SU-DHL-6 (cell line): ENCODE measurements at regions not wholly inside any gene's neighbourhood (a gene's known extent, or its start where the extent isn't known, plus 50 kb on each side); places are given as distances from the start of the nearest gene placed in this dataset.
"Not testable (repeated sequence)": the region's sequence is repeated elsewhere in the genome, so short reads cannot be mapped to it uniquely, and the experiment has no call there.

Experiments
- H2AFZ ChIP-seq: fragments of 200-600 bp; sonication (generic); 2 replicates; pipeline ENCODE4 v1.6.1; 2014; ENCODE audit warnings: low read depth, mild to moderate bottlenecking, moderate library complexity, mixed read lengths, antibody characterized with exemption, low read length; ENCODE audit not compliant: severe bottlenecking
- H3F3A ChIP-seq: fragments of 200-600 bp; shearing (Covaris generic); 2 replicates; pipeline ENCODE4 v1.6.0; 2016; ENCODE audit warnings: antibody characterized with exemption, mild to moderate bottlenecking; ENCODE audit not compliant: insufficient read depth
- H3K27ac ChIP-seq: fragments of 200-600 bp; sonication (generic); 2 replicates; pipeline ENCODE4 v1.5.1; 2016; ENCODE audit warnings: low read depth, mild to moderate bottlenecking, low read length, moderate library complexity, mixed read lengths
- H3K27me3 ChIP-seq: fragments of 200-600 bp; sonication (generic), shearing (Covaris generic); 2 replicates; pipeline ENCODE4 v1.6.0; 2014; ENCODE audit warnings: mild to moderate bottlenecking, low read length
- H3K36me3 ChIP-seq: fragments of 200-600 bp; sonication (generic); 2 replicates; pipeline ENCODE4 v1.6.1; 2014; ENCODE audit warnings: mild to moderate bottlenecking, low read length, mixed read lengths
- H3K4me2 ChIP-seq: fragments of 300-600, 200-600 bp; shearing (Covaris generic), sonication (generic); 2 replicates; pipeline ENCODE4 v1.6.0; 2014; ENCODE audit warnings: low read length, low read depth, mild to moderate bottlenecking; ENCODE audit not compliant: poor library complexity, severe bottlenecking
- H3K4me3 ChIP-seq: fragments of 200-600 bp; sonication (generic); 2 replicates; pipeline ENCODE4 v1.5.1; 2014; ENCODE audit warnings: antibody characterized with exemption, low read length, mild to moderate bottlenecking, mixed read lengths; ENCODE audit not compliant: insufficient read depth, poor library complexity, severe bottlenecking
- H3K79me2 ChIP-seq: fragments of 200-600 bp; sonication (generic); 2 replicates; pipeline ENCODE4 v1.6.1; 2014; ENCODE audit warnings: mild to moderate bottlenecking, low read length, moderate library complexity; ENCODE audit not compliant: insufficient read depth
- H3K9ac ChIP-seq: fragments of 200-600 bp; sonication (generic); 2 replicates; pipeline ENCODE4 v1.7.0; 2014; ENCODE audit warnings: mild to moderate bottlenecking, low read length
- H3K9me2 ChIP-seq: fragments of 200-600 bp; sonication (generic); replicated peaks from 2 replicates; pipeline ENCODE4 v1.6.1; 2014; ENCODE audit warnings: low read length; ENCODE audit not compliant: insufficient read depth
- H3K9me3 ChIP-seq: fragments of 200-600 bp; sonication (generic); 2 replicates; pipeline ENCODE4 v1.6.1; 2014; ENCODE audit warnings: low read length, mixed read lengths; ENCODE audit not compliant: insufficient read depth
- H4K20me1 ChIP-seq: fragments of 200-600 bp; sonication (generic); 2 replicates; pipeline ENCODE4 v1.6.1; 2014; ENCODE audit warnings: low read depth, mild to moderate bottlenecking, antibody characterized with exemption, low read length, moderate library complexity, mixed read lengths
- EZH2phosphoT487 ChIP-seq: fragments of 200-600 bp; sonication (generic), shearing (Covaris generic); conservative IDR thresholded peaks from 2 replicates; pipeline ENCODE4 v1.6.1; 2018; ENCODE audit warnings: mild to moderate bottlenecking, antibody characterized with exemption, low read length, moderate library complexity, mixed read lengths
- TF ChIP-seq, protein P1 (sequence below): fragments of 200-600 bp; sonication (generic); IDR thresholded peaks from one replicate; pipeline ENCODE4 v1.5.1; 2017; ENCODE audit warnings: antibody characterized with exemption, mild to moderate bottlenecking, low read length, moderate library complexity; ENCODE audit not compliant: insufficient read depth, poor library complexity, severe bottlenecking

DNA sequence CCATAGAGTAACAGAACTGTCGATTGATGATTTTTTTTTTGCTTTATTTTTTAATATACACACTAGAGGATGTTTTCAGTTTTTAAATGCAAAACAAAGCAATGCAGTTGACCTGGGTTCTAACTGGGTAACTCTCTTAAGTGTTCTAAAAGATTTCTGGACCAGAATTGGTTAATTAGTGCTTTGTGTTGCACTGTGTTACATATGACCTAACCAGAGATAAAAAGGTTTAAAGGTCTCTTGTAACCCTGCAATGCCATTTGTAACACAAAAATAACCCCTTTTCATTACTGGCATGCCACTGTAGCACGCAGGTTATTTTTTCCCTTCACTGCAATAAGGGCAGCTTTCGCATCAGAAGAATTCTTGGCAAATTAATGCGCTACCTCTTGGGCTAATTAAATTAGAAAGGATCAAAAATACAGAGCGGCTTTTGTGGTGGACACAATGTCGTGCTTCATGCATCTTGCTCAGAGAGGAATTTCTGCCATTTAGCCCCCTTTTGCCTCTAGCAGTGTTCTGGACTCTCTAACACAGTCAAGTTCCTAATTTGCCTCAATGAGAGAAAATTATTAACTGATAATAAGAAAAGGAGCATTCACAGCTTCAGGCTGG, 250.8 kb upstream of the ZEB2 start:
- TF ChIP-seq, protein P1, sequence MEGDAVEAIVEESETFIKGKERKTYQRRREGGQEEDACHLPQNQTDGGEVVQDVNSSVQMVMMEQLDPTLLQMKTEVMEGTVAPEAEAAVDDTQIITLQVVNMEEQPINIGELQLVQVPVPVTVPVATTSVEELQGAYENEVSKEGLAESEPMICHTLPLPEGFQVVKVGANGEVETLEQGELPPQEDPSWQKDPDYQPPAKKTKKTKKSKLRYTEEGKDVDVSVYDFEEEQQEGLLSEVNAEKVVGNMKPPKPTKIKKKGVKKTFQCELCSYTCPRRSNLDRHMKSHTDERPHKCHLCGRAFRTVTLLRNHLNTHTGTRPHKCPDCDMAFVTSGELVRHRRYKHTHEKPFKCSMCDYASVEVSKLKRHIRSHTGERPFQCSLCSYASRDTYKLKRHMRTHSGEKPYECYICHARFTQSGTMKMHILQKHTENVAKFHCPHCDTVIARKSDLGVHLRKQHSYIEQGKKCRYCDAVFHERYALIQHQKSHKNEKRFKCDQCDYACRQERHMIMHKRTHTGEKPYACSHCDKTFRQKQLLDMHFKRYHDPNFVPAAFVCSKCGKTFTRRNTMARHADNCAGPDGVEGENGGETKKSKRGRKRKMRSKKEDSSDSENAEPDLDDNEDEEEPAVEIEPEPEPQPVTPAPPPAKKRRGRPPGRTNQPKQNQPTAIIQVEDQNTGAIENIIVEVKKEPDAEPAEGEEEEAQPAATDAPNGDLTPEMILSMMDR = no peak
- no peak for TF ChIP-seq EZH2phosphoT487
- Histone ChIP-seq H3F3A (no peaks in the 10 kb centered on the region), H3K4me3 (no peak overlapping the region), H3K9me2 (no peaks in the 10 kb centered on the region), H3K9ac (no peak overlapping the region), H3K27ac (no peak overlapping the region), H3K9me3 (no peaks in the 10 kb centered on the region), H3K36me3 (no peaks in the 10 kb centered on the region), H3K27me3 (no peaks in the 10 kb centered on the region), H4K20me1 (no peaks in the 10 kb centered on the region), H3K4me2 (no peak overlapping the region), H2AFZ (no peak overlapping the region), H3K79me2 (no peaks in the 10 kb centered on the region)

DNA sequence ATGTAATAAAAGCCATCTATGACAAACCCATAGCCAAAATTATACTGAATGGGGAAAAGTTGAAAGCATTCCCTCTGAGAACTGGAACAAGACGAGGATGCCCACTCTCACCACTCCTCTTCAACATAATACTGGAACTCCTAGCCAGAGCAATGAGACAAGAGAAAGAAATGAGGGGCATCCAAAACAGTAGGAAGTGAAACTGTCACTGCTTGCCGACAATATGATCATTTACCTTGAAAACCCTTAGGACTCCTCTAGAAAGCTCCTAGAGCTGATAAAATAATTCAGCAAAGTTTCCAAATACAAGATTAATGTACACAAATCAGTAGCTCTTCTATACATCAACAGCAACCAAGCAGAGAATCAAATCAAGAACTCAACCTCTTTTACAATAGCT, 241.0 kb upstream of the ZEB2 start:
- H3K9ac ChIP-seq, H3K4me3 ChIP-seq, H3K9me2 ChIP-seq, H3K4me2 ChIP-seq, H3K27me3 ChIP-seq, H3F3A ChIP-seq, H2AFZ ChIP-seq, H3K79me2 ChIP-seq, H3K9me3 ChIP-seq, H3K36me3 ChIP-seq, H3K27ac ChIP-seq, H4K20me1 ChIP-seq: not testable (repeated sequence)

GRCh38 chr2:144759746-144760145, 239.8 kb upstream of the ZEB2 start:
- no peaks in the 10 kb centered on the region for H3F3A ChIP-seq
- H3K9ac ChIP-seq = no peak overlapping the region
- H3K4me3 ChIP-seq = no peak overlapping the region
- H3K9me3 ChIP-seq = no peaks in the 10 kb centered on the region
- H3K4me2 ChIP-seq = no peak overlapping the region
- H3K79me2 ChIP-seq = no peaks in the 10 kb centered on the region
- no peak overlapping the region for H2AFZ ChIP-seq
- H3K9me2 ChIP-seq = no peaks in the 10 kb centered on the region
- H3K27me3 ChIP-seq = no peaks in the 10 kb centered on the region
- no peaks in the 10 kb centered on the region for H3K36me3 ChIP-seq
- TF ChIP-seq EZH2phosphoT487 = no peak
- TF ChIP-seq, protein P1 = no peak
- no peaks in the 10 kb centered on the region for H4K20me1 ChIP-seq
- no peak overlapping the region for H3K27ac ChIP-seq

DNA sequence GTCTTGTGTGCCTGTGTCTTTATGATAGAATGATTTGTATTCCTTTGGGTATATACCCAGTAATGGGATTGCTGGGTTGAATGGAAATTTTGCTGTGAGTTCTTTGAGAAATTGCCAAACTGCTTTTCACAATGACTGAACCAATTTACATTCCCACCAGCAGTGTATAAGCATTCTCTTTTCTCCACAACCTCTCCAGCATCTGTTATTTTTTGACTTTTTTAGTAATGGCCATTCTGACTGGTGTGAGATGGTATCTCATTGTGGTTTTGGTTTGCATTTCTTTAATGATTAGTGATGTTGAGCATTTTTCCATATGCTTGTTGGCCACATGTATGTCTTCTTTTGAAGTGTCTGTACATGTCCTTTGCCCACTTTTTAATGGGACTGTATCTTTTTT, 238.3 kb upstream of the ZEB2 start:
- not testable (repeated sequence) for H3K9me2 ChIP-seq, H3K4me2 ChIP-seq, H3K79me2 ChIP-seq, H3K27ac ChIP-seq, H3K27me3 ChIP-seq, H2AFZ ChIP-seq, H3K4me3 ChIP-seq, H3K9me3 ChIP-seq, H3K9ac ChIP-seq, H4K20me1 ChIP-seq, H3F3A ChIP-seq, H3K36me3 ChIP-seq
